GM18951 (cell line): ENCODE measurements at regions not wholly inside any gene's neighbourhood (a gene's known extent, or its start where the extent isn't known, plus 50 kb on each side); places are given as distances from the start of the nearest gene placed in this dataset.

ENCODE experiments used
- POLR2A ChIP-seq: IDR thresholded peaks from 4 replicates; pipeline ENCODE4 v1.6.1; 2011; ENCODE audit warnings: mild to moderate bottlenecking; ENCODE audit not compliant: insufficient read length, insufficient read depth; ENCODE audit errors: extremely low read depth
- in situ Hi-C: fragments of 300-500 bp; cut with MboI; formaldehyde crosslinking; loops from one replicate; pipeline ENCODE4 v1.12.0; 2022; ENCODE audit warnings: low sequenced_read_pairs, mixed read lengths, inconsistent platforms; ENCODE audit not compliant: unreplicated experiment

DNA sequence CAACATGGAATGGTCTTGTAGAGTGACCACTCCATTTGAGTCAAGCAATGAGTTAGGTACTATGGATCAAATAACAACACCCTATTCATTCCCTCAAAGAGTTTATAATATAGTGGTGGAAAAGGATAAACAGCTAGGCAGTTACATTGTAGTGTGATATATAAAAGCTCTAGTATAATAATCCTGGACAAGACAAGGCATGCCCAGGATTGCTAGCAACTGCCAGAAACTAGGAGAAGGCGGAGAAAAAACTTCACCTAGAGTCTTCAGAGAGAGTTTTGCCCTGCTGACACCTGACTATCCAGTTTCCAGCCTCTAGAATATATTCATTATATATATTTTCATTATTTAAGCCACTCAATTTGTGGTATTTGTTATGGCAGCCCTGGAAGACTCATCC is 530.6 kb downstream of the KLF12 start:
- in situ Hi-C loops, result no loop called here

GRCh38 chr13:73602295-73602694 is 531.9 kb downstream of the KLF12 start:
- in situ Hi-C loops, result no loop called here
- TF ChIP-seq POLR2A, result no peak

More for the DNA sequence above, 530.6 kb downstream of the KLF12 start:
- no peak for TF ChIP-seq POLR2A

DNA sequence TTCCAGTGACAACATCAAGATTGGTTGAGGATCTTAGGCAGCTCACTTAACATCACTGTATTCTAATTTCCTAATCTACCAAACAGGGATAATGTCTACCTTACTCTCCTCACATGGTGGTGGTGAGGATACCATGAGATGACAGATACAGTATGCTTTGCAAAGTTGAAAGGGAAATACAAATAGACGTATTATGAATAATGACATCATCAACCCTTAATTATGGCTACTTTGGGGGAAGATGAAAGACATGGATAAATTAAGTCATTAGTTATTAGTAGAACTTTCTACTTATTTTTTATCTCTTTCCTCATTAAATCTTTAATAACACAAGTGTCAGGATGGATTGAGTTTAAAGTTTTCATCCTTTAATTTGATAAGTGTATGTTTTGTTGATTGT is 532.5 kb downstream of the KLF12 start:
- in situ Hi-C loops, result no loop called here
- TF ChIP-seq POLR2A, result no peak

DNA sequence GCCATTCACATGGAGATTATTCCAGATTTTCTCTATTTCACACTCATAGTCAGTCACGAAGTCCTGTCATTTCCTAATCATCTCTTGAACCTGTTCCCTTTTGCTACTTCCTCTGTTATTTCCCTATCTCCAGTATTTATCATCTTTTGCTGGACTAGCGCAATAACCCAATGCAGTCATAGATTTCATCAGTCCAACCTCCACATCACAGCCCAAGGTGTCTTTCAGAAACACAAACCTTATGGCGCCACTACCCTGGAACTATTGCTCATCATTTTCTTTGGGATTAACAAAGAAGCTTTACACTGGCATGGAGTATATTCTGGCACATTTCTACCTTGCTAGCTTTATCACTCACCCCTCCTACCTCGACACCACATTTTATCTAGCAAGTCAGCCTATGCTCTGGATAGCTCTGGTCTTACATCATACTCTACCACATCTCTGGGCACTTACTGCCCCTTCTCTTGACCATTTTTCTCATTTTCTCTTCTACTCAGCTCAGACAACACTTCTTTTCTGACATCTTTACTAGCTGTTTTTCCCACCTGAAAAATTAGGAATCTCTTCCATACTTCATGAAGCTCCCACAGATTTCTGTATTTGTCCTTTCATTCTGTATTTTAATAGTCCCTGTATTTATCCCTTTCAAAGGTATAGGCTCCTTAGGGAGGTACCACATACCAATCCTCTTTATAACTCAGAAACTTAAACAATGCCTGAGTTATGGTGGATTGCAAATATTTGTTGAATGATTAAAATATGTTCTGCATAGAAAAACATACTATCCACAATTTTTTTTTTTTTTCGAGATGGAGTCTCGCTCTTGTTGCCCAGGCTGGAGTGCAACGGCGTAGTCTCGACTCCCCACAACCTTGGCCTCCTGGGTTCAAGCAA is 534.7 kb downstream of the KLF12 start:
- in situ Hi-C loops, result no loop called here
- TF ChIP-seq POLR2A, result no peak

DNA sequence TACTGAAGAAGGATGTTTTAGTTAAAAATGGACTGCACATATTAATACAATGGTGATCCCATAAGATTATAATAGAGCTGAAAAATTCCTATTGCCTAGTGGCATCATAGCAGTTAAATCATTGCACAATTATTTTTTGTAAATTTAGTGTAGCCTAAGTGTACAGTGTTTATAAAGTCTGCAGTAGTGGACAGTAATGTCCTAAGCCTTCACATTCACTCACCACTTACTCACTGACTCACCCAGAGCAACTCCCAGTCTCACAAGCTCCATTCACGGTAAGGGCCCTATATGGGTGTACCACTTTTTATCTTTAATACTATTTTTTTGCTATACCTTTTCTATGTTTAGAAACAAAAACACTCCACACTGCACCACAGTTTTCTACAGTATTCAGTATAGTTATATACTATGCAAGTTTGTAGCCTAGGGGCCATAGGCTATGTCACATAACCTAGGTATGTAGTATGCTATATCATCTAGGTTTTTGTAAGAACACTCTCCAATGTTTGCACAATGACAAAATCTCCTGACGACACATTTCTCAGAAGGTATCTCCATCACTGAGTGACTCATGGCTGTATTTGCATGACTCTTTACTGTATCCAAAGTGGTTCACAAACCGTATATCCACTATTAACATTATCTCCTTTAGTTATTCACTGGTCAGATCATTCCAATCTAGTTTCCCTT is 536.0 kb downstream of the KLF12 start:
- TF ChIP-seq POLR2A, result no peak
- in situ Hi-C loops, result no loop called here

GRCh38 chr13:73596382-73596781 is 537.6 kb downstream of the KLF5 start:
- in situ Hi-C loops, result no loop called here
- no peak for TF ChIP-seq POLR2A

- in situ Hi-C loops, result no loop called here
- no peak for TF ChIP-seq POLR2A
Observed at GRCh38 chr13:73593199-73593765, 534.5 kb downstream of the KLF5 start.

DNA sequence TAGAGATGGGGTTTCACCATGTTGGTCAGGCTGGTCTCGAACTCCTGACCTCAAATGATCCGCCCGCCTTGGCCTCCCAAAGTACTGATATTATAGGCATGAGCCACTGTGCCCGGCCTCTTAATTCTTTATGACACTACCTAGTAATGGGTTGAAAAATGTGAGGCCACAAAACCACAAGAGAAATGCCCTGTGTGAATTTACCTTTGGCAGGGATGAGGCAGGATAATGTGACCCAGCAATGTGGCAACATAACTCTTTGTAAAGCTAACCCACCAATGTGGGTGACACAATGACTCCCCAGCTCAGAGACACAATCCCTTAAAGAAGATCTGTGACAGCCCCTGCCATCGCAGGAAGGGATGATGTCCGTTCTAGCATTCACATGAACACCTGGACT is 533.1 kb downstream of the KLF5 start:
- TF ChIP-seq POLR2A, result no peak
- in situ Hi-C loops, result no loop called here

- no peak for TF ChIP-seq POLR2A
- in situ Hi-C loops, result no loop called here
Observed at GRCh38 chr13:73590795-73591194, 532.0 kb downstream of the KLF5 start.

DNA sequence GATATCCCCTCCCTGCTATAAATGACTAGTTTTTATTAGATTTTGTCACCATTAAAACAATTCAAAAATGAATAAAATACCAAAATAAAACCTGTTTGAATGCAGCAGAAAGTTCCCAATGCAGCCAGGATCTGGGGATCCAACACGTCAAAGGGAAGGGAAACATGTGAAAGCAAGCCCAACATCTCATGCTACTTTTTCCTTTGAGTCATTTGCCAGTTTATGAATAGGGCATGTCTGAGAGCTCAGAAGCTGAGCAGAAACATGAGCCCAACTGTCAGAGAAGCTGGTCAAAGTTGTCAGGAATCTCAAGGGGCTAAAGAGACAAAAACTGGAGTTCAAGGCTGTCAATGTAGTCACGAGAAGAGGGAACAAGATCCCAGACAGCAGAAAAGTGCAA is 526.4 kb downstream of the KLF5 start:
- in situ Hi-C loops, result no loop called here
- TF ChIP-seq POLR2A, result no peak

- TF ChIP-seq POLR2A, result no peak
- in situ Hi-C loops, result no loop called here
Observed at GRCh38 chr13:73583331-73583730, 524.5 kb downstream of the KLF5 start.

GRCh38 chr13:73580513-73581267 is 521.9 kb downstream of the KLF5 start:
- in situ Hi-C loops, result no loop called here
- no peak for TF ChIP-seq POLR2A
